ENCODE measurements at regions not wholly inside any gene's neighbourhood (a gene's known extent, or its start where the extent isn't known, plus 50 kb on each side); places are given as distances from the start of the nearest gene placed in this dataset.

GRCh38 chr4:100839712-100840111 lies 321.9 kb upstream of the EMCN start:
- DNase-seq (ENCODE audit: low read depth) = no peak
- no peak for TF ChIP-seq CTCF (IDR thresholded peaks at IDR 0.05; ENCODE audit: low read depth, low read length, missing control alignments)
- H3K4me3 ChIP-seq (ENCODE audit: low read depth, low read length) = no peak overlapping the region

DNA sequence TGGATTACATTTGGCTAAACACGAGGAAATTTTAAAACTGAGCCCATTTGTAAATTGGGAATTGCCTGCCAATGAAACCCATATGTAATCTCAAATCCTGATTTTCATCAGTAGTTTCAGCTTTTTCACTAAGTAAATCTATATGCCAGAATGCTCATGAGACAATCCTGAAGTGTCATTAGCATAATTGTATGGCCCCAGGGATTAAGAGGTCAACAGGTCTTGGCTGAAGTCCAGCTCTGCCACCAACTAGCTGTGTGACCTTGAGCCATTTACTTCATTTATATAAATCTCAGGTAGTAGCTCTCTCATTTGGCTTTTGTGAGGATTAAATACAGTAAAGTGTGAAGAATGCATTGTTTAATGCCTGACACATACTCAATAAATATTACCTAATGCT lies 320.5 kb upstream of the EMCN start:
- no peak overlapping the region for H3K4me3 ChIP-seq (ENCODE audit: low read depth, low read length)
- TF ChIP-seq CTCF (IDR thresholded peaks at IDR 0.05; ENCODE audit: low read depth, low read length, missing control alignments) = no peak
- no peak for DNase-seq (ENCODE audit: low read depth)

GRCh38 chr4:100836929-100837328 lies 319.1 kb upstream of the EMCN start:
- no peak for DNase-seq (ENCODE audit: low read depth)
- no peak for TF ChIP-seq CTCF (IDR thresholded peaks at IDR 0.05; ENCODE audit: low read depth, low read length, missing control alignments)
- no peak overlapping the region for H3K4me3 ChIP-seq (ENCODE audit: low read depth, low read length)

DNA sequence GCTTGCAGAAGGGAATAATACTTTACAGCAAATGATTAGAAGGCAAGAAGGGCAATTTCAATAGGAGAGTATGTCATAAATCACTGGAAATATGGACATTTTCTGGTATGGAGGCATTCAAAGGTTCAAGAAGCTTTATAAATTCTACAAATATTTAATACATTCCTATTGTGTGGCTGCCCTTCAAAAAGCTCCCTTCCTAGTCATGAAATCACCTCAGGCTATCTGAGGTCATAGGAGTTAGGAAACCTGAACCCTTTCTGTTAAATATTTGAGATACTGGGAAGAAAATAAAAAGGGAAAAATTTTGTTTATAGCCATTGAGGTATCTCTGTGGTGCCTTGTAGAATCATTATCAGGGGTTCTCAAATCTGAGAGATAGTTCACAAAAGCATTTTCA lies 316.8 kb upstream of the EMCN start:
- TF ChIP-seq CTCF (IDR thresholded peaks at IDR 0.05; ENCODE audit: low read depth, low read length, missing control alignments) = no peak
- no peak overlapping the region for H3K4me3 ChIP-seq (ENCODE audit: low read depth, low read length)
- DNase-seq (ENCODE audit: low read depth) = no peak

DNA sequence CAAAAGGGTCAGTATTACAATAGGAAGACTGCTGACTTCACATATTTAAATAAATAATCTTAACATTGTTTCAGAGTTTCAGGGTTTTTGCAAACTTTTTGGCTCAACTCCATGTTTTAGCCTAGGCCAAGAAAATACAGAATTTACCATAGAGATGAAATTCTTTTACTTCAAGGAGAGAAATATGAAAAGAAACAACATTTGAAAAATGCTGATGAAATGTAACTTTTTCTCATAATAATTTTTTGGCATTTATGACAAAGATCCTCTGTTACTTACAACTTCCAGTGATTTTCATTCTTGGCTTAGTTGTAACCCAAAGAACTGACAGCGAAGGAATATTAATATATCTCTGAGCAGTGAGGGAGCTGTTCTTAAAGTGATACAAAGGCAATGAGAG lies 316.1 kb upstream of the EMCN start:
- no peak overlapping the region for H3K4me3 ChIP-seq (ENCODE audit: low read depth, low read length)
- no peak for DNase-seq (ENCODE audit: low read depth)
- TF ChIP-seq CTCF (IDR thresholded peaks at IDR 0.05; ENCODE audit: low read depth, low read length, missing control alignments) = no peak

DNA sequence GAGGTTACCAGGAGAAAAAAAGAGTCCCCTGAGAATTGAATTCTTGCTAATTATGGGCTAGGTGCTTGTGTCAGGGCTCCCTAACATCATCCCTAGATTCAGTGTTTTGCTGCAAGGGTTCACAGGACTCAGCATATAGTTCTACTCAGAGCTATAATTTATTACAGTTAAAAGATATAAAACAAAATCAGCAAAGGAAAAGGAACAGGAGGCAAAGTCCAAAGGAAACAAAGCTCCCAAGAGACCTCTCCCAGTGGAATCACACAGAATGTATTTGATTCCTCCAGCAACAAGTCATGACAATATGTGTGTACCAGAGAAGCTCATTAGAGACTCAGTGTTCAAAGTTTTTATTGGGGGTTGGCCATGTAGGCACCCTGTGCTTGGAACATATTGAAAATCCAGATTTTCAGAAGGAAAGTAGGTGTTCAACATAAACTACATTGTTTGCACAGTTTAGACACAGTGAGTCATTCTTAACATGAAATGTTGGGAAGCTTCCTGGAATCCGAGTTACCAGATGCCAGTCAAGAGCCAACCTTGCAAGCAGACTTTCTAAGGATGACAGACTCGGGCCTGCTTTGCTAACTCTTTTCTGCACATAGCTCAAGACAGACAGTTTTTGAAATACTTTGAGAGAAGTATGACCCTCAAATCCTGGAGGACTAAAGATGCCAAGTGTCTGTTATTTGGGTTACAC lies 311.3 kb upstream of the EMCN start:
- TF ChIP-seq CTCF (IDR thresholded peaks at IDR 0.05; ENCODE audit: low read depth, low read length, missing control alignments) = no peak
- H3K4me3 ChIP-seq (ENCODE audit: low read depth, low read length) = no peak overlapping the region
- DNase-seq (ENCODE audit: low read depth) = no peak

DNA sequence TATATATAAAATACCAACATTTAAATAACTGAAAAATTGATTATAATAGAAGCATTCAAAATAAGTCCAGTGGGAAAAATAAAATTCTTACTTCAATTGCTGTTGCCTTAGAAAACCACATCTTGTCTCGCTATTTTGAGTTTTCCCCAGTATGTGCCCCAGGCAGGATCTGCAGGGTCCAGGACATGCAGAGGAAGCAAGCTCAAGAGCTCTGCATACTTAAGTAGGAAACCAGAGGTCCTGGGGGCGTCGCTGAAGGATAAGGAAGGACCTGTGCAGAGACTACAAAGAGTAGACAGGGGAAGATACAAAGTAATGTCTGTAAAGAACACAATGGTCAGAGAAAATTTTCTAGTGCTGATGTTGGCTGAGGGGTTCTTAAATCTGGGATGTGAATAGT lies 310.5 kb upstream of the EMCN start:
- DNase-seq (ENCODE audit: low read depth) = no peak
- no peak overlapping the region for H3K4me3 ChIP-seq (ENCODE audit: low read depth, low read length)
- no peak for TF ChIP-seq CTCF (IDR thresholded peaks at IDR 0.05; ENCODE audit: low read depth, low read length, missing control alignments)

Data from GM12864 (cell line).